ENCODE measurements at regions not wholly inside any gene's neighbourhood (a gene's known extent, or its start where the extent isn't known, plus 50 kb on each side); places are given as distances from the start of the nearest gene placed in this dataset.
"Not testable (repeated sequence)": the region's sequence is repeated elsewhere in the genome, so short reads cannot be mapped to it uniquely, and the experiment has no call there.

GRCh38 chr13:87736849-87737385, 65.7 kb downstream of the SLITRK5 start:
- DNase-seq: no peak

GRCh38 chr13:87754097-87754496, 82.9 kb downstream of the SLITRK5 start:
- no peak for DNase-seq

GRCh38 chr13:87769445-87769844, 98.3 kb downstream of the SLITRK5 start:
- DNase-seq: no peak

GRCh38 chr13:87777387-87777786, 106.2 kb downstream of the SLITRK5 start:
- no peak for DNase-seq

GRCh38 chr13:87778128-87778527, 107.0 kb downstream of the SLITRK5 start:
- DNase-seq: no peak

- no peak for DNase-seq
These were observed 108.3 kb downstream of the SLITRK5 start for GRCh38 chr13:87779426-87779825.

- no peak for DNase-seq
These were observed 112.2 kb downstream of the SLITRK5 start for GRCh38 chr13:87783366-87783765.

- no peak for DNase-seq
These were observed 117.2 kb downstream of the SLITRK5 start for GRCh38 chr13:87788363-87788762.

- DNase-seq: no peak
These were observed 121.7 kb downstream of the SLITRK5 start for GRCh38 chr13:87792878-87793277.

GRCh38 chr13:87798536-87798935, 127.4 kb downstream of the SLITRK5 start:
- no peak for DNase-seq

GRCh38 chr13:87810391-87810801, 139.2 kb downstream of the SLITRK5 start:
- DNase-seq: no peak

- DNase-seq: no peak
These were observed 139.8 kb downstream of the SLITRK5 start for GRCh38 chr13:87810920-87811344.

GRCh38 chr13:87814403-87814802, 143.2 kb downstream of the SLITRK5 start:
- DNase-seq: no peak

- DNase-seq: no peak
These were observed 149.1 kb downstream of the SLITRK5 start for GRCh38 chr13:87820241-87820640.

- no peak for DNase-seq
These were observed 150.3 kb downstream of the SLITRK5 start for GRCh38 chr13:87821512-87821911.

- DNase-seq: not testable (repeated sequence)
These were observed 155.1 kb downstream of the SLITRK5 start for GRCh38 chr13:87826301-87826700.

- DNase-seq: no peak
These were observed 156.3 kb downstream of the SLITRK5 start for GRCh38 chr13:87827479-87827878.

GRCh38 chr13:87837522-87837921, 166.4 kb downstream of the SLITRK5 start:
- no peak for DNase-seq

- DNase-seq: no peak
These were observed 166.8 kb downstream of the SLITRK5 start for GRCh38 chr13:87837946-87838345.

- DNase-seq: no peak
These were observed 180.2 kb downstream of the SLITRK5 start for GRCh38 chr13:87851410-87851809.

GRCh38 chr13:87855553-87855952, 184.4 kb downstream of the SLITRK5 start:
- no peak for DNase-seq

- DNase-seq: no peak
These were observed 188.1 kb downstream of the SLITRK5 start for GRCh38 chr13:87859261-87859660.

GRCh38 chr13:87867426-87867825, 196.3 kb downstream of the SLITRK5 start:
- DNase-seq: no peak

GRCh38 chr13:87868731-87869130, 197.6 kb downstream of the SLITRK5 start:
- no peak for DNase-seq

GRCh38 chr13:87872813-87873212, 201.6 kb downstream of the SLITRK5 start:
- DNase-seq: no peak

- no peak for DNase-seq
These were observed 206.3 kb downstream of the SLITRK5 start for GRCh38 chr13:87877477-87877876.
